ENCODE measurements at regions not wholly inside any gene's neighbourhood (a gene's known extent, or its start where the extent isn't known, plus 50 kb on each side); places are given as distances from the start of the nearest gene placed in this dataset.

DNA sequence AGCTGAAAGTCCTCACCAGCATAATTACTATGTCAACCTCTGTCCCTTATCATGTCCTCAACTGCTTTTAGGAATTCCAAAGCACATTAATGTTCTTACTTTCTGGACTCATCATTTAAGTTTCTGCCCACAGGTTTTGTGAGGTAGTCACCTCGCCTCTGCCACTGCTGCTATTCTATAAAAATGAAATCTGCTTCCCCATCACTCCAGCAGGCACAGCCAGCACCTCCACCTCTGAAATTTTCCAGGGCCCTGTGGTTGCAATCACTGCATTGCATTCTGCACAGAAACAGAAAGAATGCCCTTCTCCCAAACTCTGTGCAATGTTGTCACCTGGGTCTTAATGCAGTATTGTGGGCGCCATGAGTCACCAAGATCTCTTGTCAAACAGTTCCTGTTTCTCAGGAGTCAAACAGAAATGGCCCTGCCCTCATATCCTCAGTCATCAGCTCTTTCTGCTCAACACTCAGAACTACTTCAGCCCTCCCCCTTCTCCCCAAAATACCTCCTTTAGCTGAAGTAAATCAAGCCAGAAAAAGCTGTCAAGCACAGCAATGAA lies 529.2 kb upstream of the NBEA start:
- peak; percentile 95 for DNase-seq (ENCODE audit: low read depth)

DNA sequence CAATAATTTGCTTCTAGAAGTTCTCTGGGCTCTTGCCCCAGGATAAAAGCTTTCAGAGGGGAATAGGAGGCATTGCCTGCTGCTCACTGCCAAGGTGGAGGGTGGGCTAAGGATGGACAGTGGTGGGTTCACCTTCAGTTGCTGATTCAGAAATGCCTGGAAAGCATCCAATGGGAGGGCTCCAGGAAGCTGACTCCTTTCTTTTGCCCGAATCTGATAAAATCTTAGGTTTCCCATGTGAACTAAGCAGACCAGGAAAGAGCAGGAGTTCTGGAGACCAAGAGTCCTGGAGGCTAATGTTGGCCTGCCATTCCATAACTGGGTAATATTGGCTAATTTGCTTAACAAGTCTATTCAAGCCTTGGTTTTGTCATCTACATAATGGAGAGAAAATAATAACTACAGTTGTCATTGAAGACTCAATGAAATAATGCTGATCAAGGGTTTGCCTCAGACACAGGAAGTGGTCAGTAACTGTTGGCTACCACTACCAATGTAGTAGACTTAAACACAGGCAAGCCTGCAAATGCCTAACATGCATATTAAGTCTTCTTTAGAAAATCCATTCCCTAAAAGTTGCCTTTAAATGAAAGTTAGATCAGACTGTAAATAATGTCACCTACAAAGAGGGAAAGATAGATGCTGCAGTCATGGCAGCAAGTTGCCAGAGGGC lies 528.4 kb upstream of the NBEA start:
- DNase-seq (ENCODE audit: low read depth), result peak; percentile 68

DNA sequence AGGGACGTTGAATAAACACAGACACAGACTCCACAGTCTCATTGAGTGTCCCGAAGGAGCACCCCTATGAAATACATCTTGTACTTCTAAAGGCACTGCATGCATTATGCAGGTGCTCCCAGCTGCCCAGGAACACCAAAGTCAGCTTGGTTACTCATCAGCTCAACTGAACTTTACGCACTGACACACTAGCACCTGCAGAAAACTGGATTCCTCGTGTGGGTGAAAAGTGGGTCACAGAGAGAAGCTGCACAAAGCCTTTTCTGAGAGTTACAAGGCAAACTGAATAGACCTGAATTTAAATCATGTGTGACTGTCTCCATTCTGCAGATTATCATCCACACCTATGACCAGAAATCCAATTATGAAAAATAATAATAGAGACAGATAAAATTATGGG lies 527.5 kb upstream of the NBEA start:
- no peak for DNase-seq (ENCODE audit: low read depth)

DNA sequence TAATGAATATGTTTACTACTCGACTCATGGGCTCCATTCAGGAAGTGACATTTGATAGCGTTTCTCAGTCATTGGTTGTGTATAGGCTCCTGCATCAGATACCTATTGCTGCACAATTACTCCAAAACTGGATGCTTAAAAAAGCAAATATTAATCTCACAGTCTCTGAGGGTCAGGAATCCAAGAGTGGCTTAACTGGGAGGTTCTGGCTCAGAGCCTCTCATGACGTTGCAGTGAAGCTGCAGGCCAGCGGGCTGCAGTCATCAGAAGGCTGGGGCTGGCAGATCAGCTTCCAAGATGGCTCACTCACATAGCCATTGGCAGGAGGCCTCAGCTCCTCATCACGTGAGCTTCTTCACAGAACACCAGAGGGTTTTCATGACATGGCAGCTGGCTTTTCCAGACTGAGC lies 525.1 kb upstream of the NBEA start:
- DNase-seq (ENCODE audit: low read depth), result peak; percentile 72

DNA sequence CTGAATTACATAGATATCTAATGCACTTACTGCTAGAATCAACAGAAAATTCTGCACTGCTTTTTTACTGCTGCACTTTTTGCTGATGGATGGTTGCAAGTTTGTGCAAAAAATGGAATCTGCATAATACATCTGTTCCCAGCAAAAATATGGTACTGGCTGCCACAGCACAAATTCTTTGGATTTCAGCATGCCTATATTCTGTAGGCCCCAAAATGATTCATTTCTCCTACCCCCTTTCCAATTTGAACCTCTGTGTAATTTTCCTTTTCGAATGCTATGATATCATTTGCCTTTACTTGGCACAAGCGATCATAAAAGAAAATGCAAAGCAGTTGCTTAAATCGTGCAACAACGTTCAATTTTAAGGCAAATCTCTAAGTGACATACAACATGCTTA lies 524.2 kb upstream of the NBEA start:
- DNase-seq (ENCODE audit: low read depth), result no peak

DNA sequence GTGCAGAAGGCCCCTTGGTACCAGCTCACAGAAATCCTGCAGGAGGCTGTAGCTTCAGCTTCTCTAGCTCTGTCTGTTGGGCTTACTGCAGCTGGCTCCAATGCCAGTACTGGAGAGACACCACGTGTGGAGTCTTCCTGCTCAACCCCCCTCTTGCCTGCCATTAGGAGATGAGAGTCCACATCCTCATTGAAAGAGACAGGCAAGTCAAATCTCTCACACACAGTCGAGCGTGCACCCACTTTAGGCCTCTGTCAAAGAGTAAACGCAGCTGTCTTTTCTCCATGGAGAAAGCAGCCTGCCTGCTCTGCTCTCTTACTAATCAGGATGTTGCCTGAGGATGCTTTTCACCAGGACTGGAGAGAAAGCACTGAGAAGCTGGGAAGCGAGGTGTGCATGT lies 523.0 kb upstream of the NBEA start:
- DNase-seq (ENCODE audit: low read depth), result no peak

DNA sequence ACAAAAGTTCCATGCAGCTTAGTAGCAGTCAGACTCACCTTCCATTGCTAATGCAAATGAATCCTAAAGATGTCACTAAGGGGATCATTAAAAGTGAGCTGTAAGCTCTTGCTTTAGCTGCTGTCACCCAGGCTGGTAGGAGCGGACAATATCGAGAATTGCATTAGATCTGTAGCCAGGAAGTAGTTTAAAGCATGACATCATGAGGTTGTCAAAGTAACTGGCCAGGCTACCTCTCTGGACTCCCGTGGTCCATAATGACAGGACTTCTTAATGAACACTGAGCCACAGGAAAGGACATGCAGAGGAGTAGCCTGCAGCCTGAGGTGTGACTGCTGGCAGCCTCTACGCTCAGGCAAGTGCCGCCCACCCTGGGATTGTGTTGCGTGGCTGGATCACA lies 522.3 kb upstream of the NBEA start:
- no peak for DNase-seq (ENCODE audit: low read depth)

DNA sequence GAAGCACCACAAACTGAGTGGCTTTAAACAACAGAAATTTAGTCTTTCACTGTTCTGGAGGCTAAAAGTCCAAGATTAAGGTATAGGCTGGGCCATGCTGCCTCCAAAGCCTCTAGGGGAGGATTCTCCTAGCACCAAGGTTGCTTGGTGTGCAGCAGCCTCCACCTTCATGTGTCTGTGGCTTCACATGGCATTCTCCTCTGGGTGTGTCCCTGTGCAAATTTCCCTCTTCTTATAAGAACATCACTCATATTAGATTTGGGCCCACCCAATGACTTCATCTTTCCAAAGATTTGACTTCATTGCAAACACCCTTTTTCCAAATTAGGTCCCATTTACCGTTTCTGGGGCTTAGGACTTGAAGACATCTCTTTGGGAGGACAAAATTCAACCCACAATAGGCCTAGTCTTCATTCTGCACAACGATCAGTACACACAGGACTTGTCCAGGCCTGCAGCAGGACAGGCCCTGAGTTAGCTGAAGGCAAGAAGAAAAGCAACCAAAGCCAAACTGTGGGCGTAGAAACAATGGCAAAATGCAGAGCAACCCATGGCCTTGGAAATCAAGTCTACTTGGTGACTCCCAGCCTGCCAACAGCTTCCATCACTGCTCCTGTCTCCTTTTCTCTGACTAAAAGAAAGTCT lies 521.2 kb upstream of the NBEA start:
- no peak for DNase-seq (ENCODE audit: low read depth)

DNA sequence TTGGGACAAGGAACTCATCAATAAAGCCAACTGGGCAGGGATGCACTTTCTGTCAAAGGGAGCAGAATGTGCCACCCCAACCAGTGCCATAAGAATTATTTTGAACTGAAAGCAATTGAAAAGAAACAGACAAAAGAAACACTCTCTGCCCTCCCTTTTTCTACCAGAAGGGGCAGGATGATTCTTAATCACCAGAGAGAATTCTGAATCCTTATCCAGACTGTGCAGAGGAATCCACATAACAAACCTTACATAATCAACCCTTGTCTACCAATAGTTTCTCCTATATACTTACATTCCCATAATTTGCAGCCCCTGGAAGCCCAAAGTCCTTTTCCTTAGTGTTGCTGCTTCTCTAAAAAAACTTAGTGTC lies 520.7 kb upstream of the NBEA start:
- DNase-seq (ENCODE audit: low read depth), result no peak

DNA sequence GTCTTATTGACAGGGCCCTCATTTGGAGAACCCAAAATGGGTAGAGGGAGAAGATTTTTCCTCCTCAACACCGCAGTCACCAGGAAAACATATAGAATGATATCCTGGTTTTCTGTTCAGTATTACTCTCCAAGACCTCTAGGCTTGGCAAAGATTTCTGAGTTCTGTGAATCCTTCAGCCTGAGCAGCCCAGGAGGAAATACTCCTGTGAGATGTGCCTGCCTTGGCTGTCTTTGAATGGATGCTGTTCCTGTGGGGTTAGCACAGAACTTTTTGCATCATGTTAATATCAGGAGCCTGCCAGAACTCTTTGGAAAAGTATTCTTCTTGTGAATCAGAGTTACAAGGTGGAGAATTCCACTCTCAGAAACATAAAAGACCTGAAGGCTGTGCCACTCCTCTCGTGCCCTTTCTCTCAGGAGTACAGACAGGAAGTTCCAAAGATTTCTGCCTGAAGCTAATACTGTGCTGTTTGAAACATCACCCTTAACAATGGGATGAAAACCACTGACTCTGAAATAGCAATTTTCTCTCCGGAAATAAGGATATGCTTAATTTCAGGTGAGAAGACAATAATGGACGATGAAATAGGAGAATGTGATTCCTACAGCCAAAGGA lies 520.1 kb upstream of the NBEA start:
- DNase-seq (ENCODE audit: low read depth), result peak; percentile 65

DNA sequence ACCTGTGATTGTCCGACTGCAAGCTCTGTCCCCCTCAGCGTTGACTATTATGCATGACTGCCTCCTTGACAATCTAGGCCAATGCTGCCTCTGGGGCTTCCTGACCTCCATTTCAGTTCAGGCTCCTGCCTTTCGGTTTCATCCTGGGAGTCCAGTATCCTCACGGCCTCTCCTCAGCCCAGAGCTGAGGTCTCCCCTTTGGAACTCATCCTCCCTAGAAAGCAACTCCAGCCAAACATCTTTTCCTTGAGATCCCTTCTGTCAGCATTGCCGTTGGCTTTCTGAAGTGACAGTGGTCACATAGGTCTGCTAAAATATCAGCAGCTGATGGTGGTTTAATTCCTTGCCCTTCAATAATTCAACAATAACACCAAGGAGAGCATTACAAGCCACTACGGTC lies 519.1 kb upstream of the NBEA start:
- DNase-seq (ENCODE audit: low read depth), result no peak

DNA sequence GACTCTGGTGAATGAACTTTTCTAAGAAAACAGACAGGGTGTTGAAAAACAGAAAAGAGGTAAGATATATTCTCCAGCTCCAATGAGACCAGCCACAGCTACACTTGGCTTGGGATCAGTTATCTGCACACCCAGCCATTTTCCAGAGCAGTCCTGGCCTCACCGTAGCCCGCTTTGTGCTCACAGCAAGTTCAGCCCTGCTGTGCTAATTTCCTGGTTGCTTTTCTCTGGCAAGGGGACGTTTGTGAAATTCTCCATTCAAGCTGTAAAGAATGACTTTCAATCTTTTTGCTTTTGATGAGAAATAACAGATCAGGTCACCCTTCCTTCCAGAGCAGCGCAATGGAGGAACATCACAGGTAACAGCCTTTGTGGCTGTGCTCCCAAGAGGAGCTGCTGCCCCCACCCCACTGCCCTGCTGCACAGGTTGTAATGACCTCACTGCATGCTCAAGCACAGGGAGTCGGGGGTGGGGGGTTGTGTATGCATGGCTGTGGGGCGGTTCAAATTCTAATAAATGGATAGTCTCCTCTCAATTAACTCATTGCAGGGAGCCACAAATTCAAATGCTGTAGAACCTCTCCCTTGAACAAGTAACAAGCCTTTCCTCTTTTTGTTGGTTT lies 516.6 kb upstream of the NBEA start:
- no peak for DNase-seq (ENCODE audit: low read depth)

DNA sequence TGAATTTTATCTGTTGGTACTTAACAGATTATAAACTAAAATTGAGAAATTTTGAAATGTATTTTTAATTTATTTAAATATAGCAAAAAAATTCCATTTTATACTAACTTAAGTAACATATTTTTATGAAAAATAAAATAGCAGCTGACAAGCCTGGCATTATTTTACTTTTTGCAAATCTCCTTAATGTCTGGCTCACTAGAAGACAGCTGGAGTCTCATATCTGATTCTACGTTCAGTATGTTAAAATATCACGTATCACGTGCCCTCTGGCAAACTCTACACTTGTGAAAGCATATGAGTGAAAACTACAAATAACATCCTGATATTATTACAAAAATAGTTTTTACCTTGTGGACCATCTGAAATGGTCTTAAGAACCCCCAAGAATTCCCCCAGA lies 513.2 kb upstream of the NBEA start:
- DNase-seq (ENCODE audit: low read depth), result no peak

DNA sequence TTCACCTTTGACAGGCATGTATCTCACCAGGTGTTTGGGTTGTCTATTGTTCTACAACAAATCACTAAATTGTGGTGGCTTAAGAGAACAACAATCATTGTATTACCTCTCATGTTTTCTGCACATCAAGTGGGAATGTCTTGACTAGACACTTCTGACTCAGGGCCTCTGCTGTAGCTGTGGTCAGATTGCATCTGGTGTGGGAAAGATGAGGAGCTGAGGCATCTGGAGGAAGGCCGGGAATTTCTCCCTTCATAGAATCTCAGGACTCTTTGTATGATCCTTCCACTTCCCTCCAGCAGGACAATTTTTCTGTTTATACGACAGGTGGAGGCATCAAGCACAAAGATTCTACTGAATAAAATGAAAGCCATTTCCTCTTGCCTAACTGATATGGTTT lies 511.8 kb upstream of the NBEA start:
- peak; percentile 46 for DNase-seq (ENCODE audit: low read depth)

DNA sequence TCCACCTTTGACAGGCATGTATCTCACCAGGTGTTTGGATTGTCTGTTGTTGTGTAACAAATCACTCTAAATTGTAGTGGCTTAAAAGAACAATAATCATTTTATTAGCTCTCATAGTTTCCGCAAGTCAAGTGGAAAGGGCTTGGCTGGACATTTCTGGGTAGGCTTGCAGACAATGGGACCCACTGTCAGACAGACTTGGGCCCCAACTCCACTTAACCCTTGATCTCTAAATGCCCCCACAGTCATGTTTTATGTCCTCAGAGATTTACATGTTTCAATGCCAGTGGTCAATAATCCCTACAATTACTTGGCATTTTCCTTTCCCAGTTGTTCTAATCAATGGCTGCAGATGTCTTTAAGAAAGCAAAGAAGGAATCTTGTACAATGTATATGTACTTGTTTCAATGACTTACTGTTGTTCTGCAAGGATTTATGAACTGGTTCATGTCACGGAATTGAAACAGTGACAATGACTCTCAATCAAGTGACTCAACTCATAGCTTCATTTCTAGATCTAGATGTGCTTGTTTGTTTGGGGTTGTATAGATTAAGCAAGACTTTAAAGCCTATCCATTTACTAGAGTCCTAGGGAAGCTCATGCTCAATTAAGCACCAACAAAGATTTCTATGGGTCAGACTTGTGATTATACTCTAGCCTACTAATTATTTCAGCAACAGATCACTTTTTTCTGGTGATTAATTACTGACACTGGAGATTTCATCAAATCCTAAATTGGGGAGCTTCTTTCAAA lies 510.1 kb upstream of the NBEA start:
- DNase-seq (ENCODE audit: low read depth), result no peak

DNA sequence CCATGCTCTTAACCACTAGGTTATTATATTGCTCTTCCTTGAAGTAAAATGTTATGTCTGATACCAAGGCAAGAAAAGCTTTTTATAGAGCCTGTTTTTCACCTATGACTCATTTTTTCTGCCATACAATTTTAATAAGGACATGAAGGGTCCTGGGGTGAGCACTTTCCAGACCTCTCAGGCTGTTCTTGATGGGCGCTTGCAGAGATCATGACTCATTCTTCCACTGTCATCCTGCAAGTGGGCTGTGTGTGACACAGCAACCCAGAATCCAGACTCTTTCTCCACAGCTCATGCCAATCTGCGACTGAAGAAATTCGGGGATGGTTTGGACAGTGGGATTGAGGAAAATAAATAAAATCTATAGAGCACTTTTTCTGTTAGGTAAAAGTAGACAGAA lies 506.7 kb upstream of the NBEA start:
- peak; percentile 87 for DNase-seq (ENCODE audit: low read depth)

DNA sequence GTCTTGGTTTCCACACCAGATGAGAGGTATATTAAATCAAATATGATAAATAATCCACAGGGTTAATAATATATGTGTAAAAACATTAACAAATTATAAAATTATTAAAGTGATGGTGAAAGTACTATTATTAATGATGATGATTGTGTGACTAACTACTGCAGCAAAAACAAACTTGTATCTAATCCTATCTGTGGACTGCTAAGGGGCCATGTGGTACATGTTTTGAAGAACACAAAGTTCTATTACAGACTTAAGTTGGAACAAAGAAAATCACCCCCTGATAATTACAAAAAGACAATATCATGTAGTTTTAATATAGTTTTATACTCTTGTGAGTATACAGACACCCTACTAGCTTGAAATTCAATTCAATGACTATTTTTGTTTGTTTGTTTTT lies 504.2 kb upstream of the NBEA start:
- DNase-seq (ENCODE audit: low read depth), result no peak

DNA sequence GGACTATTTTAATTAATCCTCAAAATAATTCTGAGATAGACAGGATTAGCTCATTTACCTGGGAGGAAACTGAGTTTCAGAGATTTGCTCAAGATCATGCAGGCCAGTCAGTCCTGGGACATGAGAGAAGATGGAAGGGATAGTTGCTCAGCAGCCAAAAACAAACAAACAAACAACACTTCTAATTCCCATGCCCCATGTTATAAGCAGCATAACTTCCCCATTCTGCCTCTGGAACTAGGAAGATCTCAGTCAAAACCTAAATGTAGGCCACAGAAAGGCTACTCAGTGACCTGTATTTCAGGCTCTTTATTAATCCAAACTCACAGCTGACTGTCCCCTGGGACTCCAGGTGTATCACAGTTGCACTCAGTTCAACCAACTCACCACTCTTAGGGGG lies 489.2 kb upstream of the NBEA start:
- no peak for DNase-seq (ENCODE audit: low read depth)

DNA sequence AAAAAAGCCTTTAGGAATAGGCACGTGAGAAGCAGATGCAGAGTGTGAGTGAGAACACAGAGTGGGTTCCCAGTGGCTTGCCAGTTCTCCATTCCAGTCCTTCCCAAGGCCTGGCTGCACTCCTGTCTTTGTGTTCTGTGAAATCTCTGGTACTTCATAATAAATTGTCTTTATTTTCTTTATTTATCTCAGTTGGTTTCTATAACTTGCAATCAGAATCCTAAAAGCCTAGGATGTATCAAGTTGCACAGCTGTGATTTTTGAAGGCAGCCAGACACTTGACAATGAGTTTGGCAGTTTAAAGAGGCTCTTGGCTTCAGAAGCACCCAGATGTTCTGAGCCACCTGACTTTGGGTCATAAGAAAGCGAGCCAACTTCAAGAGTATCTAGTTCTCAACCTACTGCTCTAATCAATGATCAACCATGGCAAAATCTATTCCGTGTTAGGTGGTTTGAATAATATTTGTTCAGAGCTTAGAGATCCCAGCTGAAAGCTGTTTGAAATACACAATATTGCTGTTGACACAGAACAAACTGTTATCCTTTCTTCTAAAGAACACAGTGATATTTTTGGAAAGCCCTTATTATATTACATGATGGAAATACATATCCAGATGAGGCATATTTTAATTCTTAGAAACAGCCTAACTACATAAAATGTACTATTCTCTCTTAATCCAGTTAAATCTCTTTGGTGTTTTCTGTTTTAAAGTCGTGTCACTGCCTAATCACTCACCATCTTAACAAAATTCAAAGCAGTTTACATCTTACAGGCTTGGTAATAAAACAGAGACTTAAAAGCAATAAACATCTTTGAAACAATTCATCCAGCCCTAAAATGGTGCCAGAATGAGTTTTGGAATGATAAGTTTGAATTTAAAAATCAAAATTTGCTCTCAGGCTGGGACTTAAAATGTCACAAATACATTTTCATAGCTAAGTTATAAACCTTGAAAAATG lies 483.0 kb upstream of the NBEA start:
- no peak for DNase-seq (ENCODE audit: low read depth)

DNA sequence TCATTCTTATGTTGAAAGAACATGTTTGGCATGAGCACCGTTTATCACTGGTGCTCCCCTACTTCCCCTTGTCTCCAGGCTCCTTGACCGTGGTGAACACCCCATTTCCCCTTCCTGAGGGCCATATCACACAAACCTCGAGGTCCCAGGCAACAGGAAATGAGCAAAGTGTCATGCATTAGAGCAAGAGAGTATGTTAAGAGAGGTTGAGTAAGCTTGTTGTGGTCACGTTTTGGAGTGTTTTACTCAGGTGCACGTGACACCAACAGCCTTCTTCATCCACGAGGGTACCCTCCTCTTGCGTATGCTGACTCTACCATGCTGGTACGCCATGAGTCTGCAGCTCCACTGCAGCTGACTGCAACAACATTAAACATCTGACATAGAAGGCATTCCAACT lies 482.2 kb upstream of the NBEA start:
- peak; percentile 43 for DNase-seq (ENCODE audit: low read depth)

DNA sequence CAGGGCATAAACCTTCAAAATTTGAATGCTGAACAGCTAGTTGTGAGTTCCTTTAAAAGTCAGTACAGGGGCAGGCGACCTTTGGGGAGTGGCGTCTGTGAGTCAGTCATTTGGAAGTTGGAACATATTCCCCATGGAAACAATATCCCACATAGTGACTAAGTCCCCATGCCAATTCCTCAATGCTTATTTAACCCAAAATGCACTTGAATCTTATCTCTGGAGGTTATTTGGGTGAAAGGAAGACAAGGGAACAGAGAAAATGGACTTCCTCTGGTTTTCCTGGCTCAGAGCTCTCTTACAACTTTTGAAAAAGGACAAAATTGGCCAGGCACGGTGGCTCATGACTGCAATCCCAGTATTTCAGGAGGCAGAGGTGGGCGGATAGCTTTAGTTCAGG lies 479.2 kb upstream of the NBEA start:
- DNase-seq (ENCODE audit: low read depth), result peak; percentile 90
